Body of pancreas (tissue), 4 donors: ENCODE measurements at regions not wholly inside any gene's neighbourhood (a gene's known extent, or its start where the extent isn't known, plus 50 kb on each side); places are given as distances from the start of the nearest gene placed in this dataset.

Source experiments
- CTCF ChIP-seq, 7 experiments: fragments of 450-650 bp in 4 of 7; fragments of 200-600 bp in 3 of 7; sonication (generic) in 3 of 7; IDR thresholded peaks; one replicate each; pipeline ENCODE4 v1.5.1; 2016 to 2019; ENCODE audit warnings: antibody characterized with exemption in 7 of 7
- POLR2A ChIP-seq, 3 donors: fragments of 450-650 bp; IDR thresholded peaks; one replicate each; pipeline ENCODE4 v1.6.1; 2016; ENCODE audit warnings: antibody characterized with exemption in 3 of 3, mild to moderate bottlenecking in 2 of 3

GRCh38 chr7:136070736-136071505, 93.8 kb upstream of the MTPN start:
- no peak for TF ChIP-seq POLR2A (IDR thresholded peaks at IDR 0.05)
- TF ChIP-seq CTCF (IDR thresholded peaks at IDR 0.05): no peak
